HUES48 (cell line): ENCODE measurements at regions not wholly inside any gene's neighbourhood (a gene's known extent, or its start where the extent isn't known, plus 50 kb on each side); places are given as distances from the start of the nearest gene placed in this dataset.
"Not testable (repeated sequence)": the region's sequence is repeated elsewhere in the genome, so short reads cannot be mapped to it uniquely, and the experiment has no call there.

Source experiments
- H3K27ac ChIP-seq: one replicate; pipeline ENCODE4 v1.7.0; 2013; ENCODE audit warnings: low read depth, low read length, inconsistent platforms
- H3K27me3 ChIP-seq: 2 replicates; pipeline ENCODE4 v1.6.1; 2013; ENCODE audit warnings: mild to moderate bottlenecking, low read length; ENCODE audit not compliant: control insufficient read depth, insufficient read depth
- H3K36me3 ChIP-seq: 2 replicates; pipeline ENCODE4 v1.6.1; 2013; ENCODE audit warnings: low read length; ENCODE audit not compliant: control insufficient read depth, insufficient read depth
- H3K4me1 ChIP-seq: 2 replicates; pipeline ENCODE4 v1.6.1; 2013; ENCODE audit warnings: mild to moderate bottlenecking, low read length; ENCODE audit not compliant: control insufficient read depth, insufficient read depth
- H3K4me3 ChIP-seq: 2 replicates; pipeline ENCODE4 v1.5.1; 2013; ENCODE audit warnings: mild to moderate bottlenecking, low read depth, low read length
- H3K9ac ChIP-seq: 2 replicates; pipeline ENCODE4 v1.6.1; 2013; ENCODE audit warnings: mild to moderate bottlenecking, low read depth, low read length, moderate library complexity
- H3K9me3 ChIP-seq: 2 replicates; pipeline ENCODE4 v1.6.1; 2013; ENCODE audit warnings: low read length; ENCODE audit not compliant: control insufficient read depth, insufficient read depth

DNA sequence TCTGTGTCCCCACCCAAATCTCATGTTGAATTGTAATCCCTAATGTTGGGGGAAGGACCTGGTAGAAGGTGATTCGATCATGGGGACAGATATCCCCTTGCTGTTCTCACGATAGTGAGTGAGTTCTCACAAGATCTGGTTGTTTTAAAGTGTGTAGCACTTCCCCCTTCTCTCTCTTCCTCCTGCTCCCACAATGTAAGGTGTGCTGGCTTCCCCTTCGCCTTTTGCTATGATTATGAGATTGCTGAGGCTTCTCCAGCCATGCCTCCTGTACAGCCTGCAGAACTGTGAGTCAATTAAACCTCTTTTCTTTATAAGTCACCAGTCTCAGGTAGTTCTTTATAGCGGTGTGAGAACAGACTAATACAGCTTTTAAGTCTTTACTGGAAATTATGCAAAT lies 193.3 kb upstream of the RBBP8 start:
- no peaks in the 10 kb centered on the region for H3K9me3 ChIP-seq
- no peaks in the 10 kb centered on the region for H3K4me1 ChIP-seq
- H3K36me3 ChIP-seq, result no peaks in the 10 kb centered on the region
- H3K27me3 ChIP-seq, result no peaks in the 10 kb centered on the region
- no peak overlapping the region for H3K9ac ChIP-seq
- H3K4me3 ChIP-seq, result no peak overlapping the region
- no peak overlapping the region for H3K27ac ChIP-seq

DNA sequence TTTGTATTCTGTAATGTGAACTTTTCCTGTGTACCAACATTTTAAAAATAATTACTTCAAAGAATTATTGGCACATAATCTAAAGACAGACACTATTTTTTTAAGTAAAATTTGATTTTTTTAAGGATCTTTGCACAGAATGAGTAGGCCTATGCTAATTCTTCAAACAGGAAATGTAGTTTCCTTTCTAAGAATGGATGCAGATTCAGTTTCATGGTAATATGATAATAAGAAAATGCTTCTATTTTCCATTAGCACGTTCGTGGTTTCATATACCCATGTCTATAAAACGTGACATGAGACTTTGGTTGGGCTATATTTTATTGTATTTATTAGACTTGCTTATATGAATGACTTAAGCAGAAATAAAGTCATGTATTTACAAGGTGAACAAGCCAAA lies 191.8 kb upstream of the RBBP8 start:
- H3K9ac ChIP-seq, result no peak overlapping the region

DNA sequence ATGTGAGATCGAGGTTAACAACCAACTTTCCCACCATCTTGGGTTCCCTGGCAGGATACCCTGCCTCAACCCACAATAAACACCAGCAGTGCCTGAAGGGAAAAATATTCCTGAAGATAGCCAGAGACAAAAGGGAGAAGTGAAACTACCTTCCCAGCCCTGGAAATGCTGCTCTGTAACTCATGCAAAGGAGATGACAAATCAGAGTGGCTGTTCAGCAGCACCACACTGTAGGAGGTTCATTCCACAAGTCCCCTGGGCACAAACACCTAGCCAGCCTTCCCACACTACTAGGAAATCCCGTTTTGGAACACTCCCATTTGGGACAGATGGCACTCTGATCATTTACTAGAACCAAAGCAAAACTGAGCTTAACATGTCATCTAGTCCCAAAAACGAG lies 190.7 kb upstream of the RBBP8 start:
- Histone ChIP-seq H3K27me3 (no peaks in the 10 kb centered on the region), H3K36me3 (no peaks in the 10 kb centered on the region), H3K4me3 (no peak overlapping the region), H3K9ac (no peak overlapping the region), H3K27ac (no peak overlapping the region), H3K4me1 (no peaks in the 10 kb centered on the region), H3K9me3 (no peaks in the 10 kb centered on the region)

More for the DNA sequence above, 191.8 kb upstream of the RBBP8 start:
- H3K27me3 ChIP-seq, result no peaks in the 10 kb centered on the region
- H3K27ac ChIP-seq, result no peak overlapping the region
- H3K36me3 ChIP-seq, result no peaks in the 10 kb centered on the region
- no peak overlapping the region for H3K4me3 ChIP-seq
- H3K4me1 ChIP-seq, result no peaks in the 10 kb centered on the region
- no peaks in the 10 kb centered on the region for H3K9me3 ChIP-seq

DNA sequence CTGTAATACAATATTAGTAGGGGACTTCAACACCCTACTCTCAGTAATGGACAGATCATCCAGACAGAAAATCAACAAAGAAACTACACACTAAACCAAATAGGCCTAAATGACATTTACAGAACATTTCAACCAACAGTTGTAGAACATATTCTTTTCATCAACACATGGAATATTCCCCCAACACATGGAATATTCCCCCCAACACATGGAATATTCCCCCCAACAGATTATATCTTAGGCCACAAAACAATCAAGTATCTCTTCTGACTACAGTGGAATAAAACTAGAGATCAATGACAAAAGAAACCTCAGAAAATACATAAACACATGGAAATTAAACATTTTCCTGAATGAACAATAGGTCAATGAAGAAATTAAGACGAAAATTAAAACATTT lies 187.2 kb upstream of the RBBP8 start:
- Histone ChIP-seq H3K36me3 (no peaks in the 10 kb centered on the region), H3K4me1 (no peaks in the 10 kb centered on the region), H3K4me3 (no peak overlapping the region), H3K27ac (no peak overlapping the region), H3K9ac (no peak overlapping the region), H3K27me3 (no peaks in the 10 kb centered on the region), H3K9me3 (no peaks in the 10 kb centered on the region)

DNA sequence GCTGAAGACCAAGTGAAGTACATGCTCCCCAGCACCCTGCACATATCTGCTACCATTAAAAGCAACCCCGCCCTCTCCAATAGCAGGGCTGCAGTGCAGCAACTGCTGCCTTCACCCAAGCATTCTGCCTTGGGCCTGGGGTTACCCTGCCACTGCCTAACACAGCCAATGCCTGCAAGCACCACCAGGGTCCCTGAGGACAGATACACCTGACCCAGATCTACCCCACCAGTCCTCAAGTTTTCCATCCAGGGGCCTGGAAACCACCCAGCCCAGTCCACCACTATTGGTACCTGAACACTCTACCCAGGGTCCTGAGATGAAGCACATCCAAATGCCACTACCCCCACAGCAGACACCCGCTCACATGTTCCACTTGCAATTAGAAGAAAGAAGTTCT lies 181.1 kb upstream of the RBBP8 start:
- Histone ChIP-seq H3K27ac (no peak overlapping the region), H3K36me3 (no peaks in the 10 kb centered on the region), H3K4me1 (no peaks in the 10 kb centered on the region), H3K27me3 (no peaks in the 10 kb centered on the region), H3K4me3 (no peak overlapping the region), H3K9me3 (no peaks in the 10 kb centered on the region), H3K9ac (no peak overlapping the region)

DNA sequence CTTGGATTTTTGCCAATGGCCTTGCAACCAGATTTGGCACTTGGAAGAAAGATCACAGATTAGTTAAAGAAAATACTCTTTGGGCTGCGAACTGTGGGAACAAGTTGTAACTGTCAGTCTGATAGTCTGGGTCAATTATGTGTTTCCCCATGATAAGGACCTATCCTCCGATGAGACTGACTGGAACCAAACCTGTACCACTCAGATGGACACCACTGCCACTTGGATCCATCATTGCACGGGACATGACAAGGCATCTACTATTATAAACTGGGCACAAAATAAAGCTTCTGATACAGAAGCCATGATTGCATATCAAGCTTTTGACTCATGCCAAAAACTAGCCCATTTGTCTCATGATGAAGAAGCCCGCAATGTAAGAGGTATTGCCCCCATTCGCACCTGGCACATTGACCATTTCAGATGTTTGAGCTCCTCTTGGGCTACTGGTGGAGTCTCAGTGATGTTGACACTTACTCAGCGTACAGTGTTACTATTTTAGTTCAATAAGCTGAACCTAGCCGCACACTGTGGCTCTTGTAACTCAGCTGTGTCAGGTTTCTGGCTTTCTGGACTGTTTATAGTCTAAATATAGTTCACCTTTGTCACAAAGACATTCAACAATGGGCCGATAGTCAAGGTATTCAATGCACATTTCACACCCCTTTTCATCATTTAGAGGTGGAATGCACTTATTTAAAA lies 179.8 kb upstream of the RBBP8 start:
- Histone ChIP-seq H3K9ac (no peak overlapping the region), H3K9me3 (no peaks in the 10 kb centered on the region), H3K27me3 (no peaks in the 10 kb centered on the region), H3K27ac (no peak overlapping the region), H3K36me3 (no peaks in the 10 kb centered on the region), H3K4me1 (no peaks in the 10 kb centered on the region), H3K4me3 (no peak overlapping the region)

DNA sequence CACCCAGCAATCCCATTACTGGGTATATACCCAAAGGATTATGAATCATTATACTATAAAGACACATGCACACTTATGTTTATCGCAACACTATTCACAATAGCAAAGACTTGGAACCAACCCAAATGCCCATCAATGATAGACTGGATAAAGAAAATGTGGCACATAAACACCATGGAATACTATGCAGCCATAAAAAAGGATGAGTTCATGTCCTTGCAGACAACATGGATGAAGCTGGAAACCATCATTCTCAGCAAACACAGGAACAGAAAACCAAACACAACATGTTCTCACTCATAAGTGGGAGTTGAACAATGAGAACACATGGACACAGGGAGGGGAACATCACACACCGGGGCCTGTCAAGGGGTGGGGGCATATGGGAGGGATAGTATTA lies 169.1 kb upstream of the RBBP8 start:
- not testable (repeated sequence) for H3K27ac ChIP-seq, H3K4me1 ChIP-seq, H3K27me3 ChIP-seq, H3K9me3 ChIP-seq, H3K9ac ChIP-seq, H3K4me3 ChIP-seq, H3K36me3 ChIP-seq

DNA sequence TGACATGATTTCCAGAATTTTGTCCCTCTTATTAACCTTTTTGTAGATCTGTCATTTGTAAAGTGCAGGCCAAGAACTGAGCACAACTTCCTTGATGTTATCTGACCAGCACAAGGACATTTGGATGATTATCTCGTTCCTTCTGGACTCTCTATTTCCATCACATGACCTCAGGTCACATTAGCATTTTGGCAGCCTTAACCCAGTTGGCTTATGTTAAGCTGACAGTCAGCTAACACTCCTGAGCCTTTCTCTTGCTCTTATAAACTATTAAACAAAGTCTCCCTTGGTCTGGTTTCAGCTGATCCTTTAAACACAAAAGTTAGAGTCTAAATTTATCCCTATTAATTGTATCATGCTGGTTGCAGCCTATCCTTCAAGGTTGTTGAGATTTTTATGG lies 167.2 kb upstream of the RBBP8 start:
- no peaks in the 10 kb centered on the region for H3K27me3 ChIP-seq
- H3K36me3 ChIP-seq, result no peaks in the 10 kb centered on the region
- no peak overlapping the region for H3K27ac ChIP-seq
- H3K9ac ChIP-seq, result no peak overlapping the region
- no peak overlapping the region for H3K4me3 ChIP-seq
- no peaks in the 10 kb centered on the region for H3K4me1 ChIP-seq
- no peaks in the 10 kb centered on the region for H3K9me3 ChIP-seq

DNA sequence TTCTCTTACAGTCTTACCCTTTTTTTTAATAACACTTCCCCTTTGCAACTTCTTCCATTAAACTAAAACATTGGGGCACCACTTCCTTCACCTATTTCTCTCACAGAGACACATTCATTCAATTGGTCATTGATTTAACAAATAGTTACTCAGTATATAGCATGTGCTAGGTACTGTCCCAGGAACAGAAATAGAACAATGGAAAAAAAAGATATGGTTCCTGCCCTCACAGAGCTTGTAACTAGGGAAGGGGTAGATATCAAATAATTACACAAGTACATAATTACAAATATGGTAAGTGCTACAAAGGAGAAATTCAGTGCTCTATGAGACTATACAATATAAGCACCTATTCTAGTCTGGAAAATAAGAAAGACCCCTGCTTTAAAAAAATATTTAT lies 165.5 kb upstream of the RBBP8 start:
- Histone ChIP-seq H3K9me3 (no peaks in the 10 kb centered on the region), H3K9ac (no peak overlapping the region), H3K27ac (no peak overlapping the region), H3K4me3 (no peak overlapping the region), H3K27me3 (no peaks in the 10 kb centered on the region), H3K4me1 (no peaks in the 10 kb centered on the region), H3K36me3 (no peaks in the 10 kb centered on the region)

DNA sequence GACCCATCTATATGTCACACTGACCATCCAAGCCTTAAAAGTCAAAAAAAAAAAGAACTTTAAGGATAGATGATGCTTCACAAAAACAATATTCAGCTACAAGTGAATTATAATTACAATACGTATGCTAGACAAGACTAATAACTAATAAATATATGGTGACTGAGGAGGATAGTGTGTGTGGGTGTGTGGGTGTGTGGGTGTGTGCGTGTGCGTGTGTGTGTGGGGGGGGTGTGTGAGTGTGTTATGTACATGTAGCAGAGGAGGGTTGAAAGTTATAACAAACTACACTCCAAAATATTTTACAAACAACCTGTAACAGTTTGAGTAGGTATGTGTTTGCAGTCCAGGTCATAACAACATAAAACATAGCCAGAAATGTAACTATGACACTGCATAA lies 159.2 kb upstream of the RBBP8 start:
- no peaks in the 10 kb centered on the region for H3K9me3 ChIP-seq
- no peaks in the 10 kb centered on the region for H3K27me3 ChIP-seq
- no peak overlapping the region for H3K27ac ChIP-seq
- H3K4me3 ChIP-seq, result no peak overlapping the region
- H3K4me1 ChIP-seq, result no peaks in the 10 kb centered on the region
- no peak overlapping the region for H3K9ac ChIP-seq
- no peaks in the 10 kb centered on the region for H3K36me3 ChIP-seq

DNA sequence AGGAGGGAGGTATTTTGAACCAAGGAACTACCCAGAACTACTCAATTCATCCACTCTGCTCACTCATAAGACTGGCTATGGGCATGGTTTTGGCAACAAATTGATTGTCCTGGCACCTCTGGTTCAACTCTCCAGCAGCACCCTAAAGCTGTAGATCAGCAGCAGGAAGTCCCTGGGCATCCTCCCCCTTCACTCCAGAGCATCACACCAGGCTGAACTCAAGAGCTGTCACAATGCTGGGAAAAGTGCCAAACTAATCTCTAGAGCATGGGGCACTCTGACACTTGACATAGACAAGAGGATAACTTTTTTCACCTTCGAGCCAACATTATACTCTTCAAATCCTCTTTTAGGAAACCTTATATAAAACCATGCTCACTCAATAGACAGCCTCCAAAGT lies 154.1 kb upstream of the RBBP8 start:
- no peaks in the 10 kb centered on the region for H3K36me3 ChIP-seq

DNA sequence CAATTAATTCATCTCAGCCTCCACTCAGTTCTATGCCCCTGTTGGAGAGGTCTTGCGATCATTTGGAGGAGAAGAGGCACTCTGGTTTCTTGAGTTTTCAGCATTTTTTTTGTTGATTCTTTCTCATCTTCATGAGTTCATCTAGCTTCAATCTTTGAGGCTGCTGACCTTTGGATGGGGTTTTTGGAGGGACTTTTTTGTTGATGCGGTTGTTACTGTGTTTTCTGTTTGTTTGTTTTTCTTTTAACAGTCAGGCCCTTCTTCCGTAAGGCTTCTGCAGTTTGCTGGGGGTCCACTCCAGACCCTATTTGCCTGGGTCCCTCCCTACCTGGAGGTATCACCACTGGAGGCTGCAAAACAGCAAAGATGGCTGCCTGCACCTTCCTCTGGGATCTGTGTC lies 149.9 kb upstream of the RBBP8 start:
- Histone ChIP-seq H3K4me1 (no peaks in the 10 kb centered on the region; the same call in 1 of the 2 replicates), H3K36me3 (no peaks in the 10 kb centered on the region), H3K9me3 (no peaks in the 10 kb centered on the region), H3K27ac (no peak overlapping the region), H3K9ac (no peak overlapping the region), H3K27me3 (no peaks in the 10 kb centered on the region), H3K4me3 (no peak overlapping the region)

More for the DNA sequence above, 154.1 kb upstream of the RBBP8 start:
- no peaks in the 10 kb centered on the region for H3K9me3 ChIP-seq
- H3K9ac ChIP-seq, result no peak overlapping the region
- H3K27me3 ChIP-seq, result no peaks in the 10 kb centered on the region
- H3K4me1 ChIP-seq, result no peaks in the 10 kb centered on the region; the same call in 1 of the 2 replicates
- no peak overlapping the region for H3K27ac ChIP-seq
- no peak overlapping the region for H3K4me3 ChIP-seq
